GM13976 (cell line): ENCODE measurements at regions not wholly inside any gene's neighbourhood (a gene's known extent, or its start where the extent isn't known, plus 50 kb on each side); places are given as distances from the start of the nearest gene placed in this dataset.
"Not testable (repeated sequence)": the region's sequence is repeated elsewhere in the genome, so short reads cannot be mapped to it uniquely, and the experiment has no call there.

ENCODE experiments used
- DNase-seq: peaks from one replicate; pipeline ENCODE4 v3.0.0; 2012; ENCODE audit warnings: low spot score
- in situ Hi-C: fragments of 300-500 bp; cut with MboI; formaldehyde crosslinking; loops from one replicate; pipeline ENCODE4 v1.12.0; 2022; ENCODE audit warnings: low sequenced_read_pairs, mixed read lengths, inconsistent platforms; ENCODE audit not compliant: unreplicated experiment
- TF ChIP-seq, protein P1 (sequence below): IDR thresholded peaks from 2 replicates; pipeline ENCODE4 v1.5.1; 2012; ENCODE audit warnings: borderline replicate concordance, mild to moderate bottlenecking; ENCODE audit not compliant: insufficient read depth; ENCODE audit errors: extremely low read depth, missing control alignments, control extremely low read depth

DNA sequence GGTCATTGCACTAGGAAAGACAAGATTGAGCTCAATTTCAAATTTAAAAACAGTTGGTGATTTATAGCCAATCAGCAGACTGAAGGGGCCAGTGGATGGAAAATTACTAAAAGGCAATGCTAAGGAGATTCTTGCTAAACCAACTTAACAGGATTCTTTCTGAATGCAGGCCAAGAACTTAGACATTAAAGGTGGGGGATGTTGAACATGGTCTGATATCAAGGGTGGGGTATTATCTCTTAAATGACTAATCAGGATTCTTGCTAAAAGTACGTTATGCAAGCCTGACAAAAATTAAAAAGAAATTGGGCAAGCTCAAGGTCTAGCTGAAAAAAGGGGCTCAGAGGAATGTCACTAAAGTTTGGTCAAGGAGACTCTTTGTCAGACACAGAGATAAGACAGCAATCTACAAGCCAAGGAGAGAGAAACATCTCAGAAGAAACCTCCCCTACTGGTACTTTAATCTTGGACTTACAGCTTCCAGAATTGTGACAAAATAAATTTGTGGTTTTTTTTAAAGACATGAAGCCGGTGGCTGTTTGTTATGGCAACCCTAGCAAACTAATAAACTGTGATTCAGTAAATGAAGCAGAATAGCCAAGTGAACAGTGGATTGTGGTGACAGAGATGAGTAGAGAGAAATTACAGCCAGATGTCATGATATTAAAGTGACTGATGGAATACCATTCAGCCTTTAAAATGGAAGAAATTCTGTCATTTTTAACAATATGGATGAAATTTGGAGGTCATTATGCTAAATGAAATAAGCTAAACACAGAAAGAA lies 120.3 kb upstream of the KLHL4 start:
- TF ChIP-seq, protein P1, sequence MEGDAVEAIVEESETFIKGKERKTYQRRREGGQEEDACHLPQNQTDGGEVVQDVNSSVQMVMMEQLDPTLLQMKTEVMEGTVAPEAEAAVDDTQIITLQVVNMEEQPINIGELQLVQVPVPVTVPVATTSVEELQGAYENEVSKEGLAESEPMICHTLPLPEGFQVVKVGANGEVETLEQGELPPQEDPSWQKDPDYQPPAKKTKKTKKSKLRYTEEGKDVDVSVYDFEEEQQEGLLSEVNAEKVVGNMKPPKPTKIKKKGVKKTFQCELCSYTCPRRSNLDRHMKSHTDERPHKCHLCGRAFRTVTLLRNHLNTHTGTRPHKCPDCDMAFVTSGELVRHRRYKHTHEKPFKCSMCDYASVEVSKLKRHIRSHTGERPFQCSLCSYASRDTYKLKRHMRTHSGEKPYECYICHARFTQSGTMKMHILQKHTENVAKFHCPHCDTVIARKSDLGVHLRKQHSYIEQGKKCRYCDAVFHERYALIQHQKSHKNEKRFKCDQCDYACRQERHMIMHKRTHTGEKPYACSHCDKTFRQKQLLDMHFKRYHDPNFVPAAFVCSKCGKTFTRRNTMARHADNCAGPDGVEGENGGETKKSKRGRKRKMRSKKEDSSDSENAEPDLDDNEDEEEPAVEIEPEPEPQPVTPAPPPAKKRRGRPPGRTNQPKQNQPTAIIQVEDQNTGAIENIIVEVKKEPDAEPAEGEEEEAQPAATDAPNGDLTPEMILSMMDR: no peak
- no peak for DNase-seq
- in situ Hi-C loops: no loop called here

DNA sequence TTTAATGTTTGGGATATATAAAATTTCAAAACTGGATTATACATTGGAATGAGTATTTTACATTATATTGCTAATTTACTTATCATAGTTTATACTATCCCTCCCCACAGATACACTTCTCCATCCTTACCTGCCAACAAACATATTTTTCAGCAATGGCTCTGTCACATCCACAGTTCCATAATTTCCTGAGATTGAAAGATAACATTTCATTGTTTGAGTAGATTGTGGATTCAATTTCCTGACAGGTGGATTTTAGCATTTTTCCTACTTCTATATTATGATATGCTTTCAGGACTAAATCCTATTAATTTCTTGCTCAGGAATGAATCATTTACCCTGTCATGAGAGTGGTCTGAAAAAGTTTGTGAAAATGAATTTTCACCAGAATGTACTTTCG lies 115.3 kb upstream of the KLHL4 start:
- DNase-seq: no peak
- in situ Hi-C loops: no loop called here
- TF ChIP-seq, protein P1: no peak

GRCh38 chrX:87403551-87403950 lies 114.1 kb upstream of the KLHL4 start:
- TF ChIP-seq, protein P1: no peak
- in situ Hi-C loops: no loop called here
- no peak for DNase-seq

- in situ Hi-C loops: no loop called here
- DNase-seq: no peak
- TF ChIP-seq, protein P1: no peak
Measured at GRCh38 chrX:87409113-87409841, 108.3 kb upstream of the KLHL4 start.

GRCh38 chrX:87425618-87426017 lies 92.0 kb upstream of the KLHL4 start:
- TF ChIP-seq, protein P1: no peak
- in situ Hi-C loops: no loop called here
- DNase-seq: no peak

DNA sequence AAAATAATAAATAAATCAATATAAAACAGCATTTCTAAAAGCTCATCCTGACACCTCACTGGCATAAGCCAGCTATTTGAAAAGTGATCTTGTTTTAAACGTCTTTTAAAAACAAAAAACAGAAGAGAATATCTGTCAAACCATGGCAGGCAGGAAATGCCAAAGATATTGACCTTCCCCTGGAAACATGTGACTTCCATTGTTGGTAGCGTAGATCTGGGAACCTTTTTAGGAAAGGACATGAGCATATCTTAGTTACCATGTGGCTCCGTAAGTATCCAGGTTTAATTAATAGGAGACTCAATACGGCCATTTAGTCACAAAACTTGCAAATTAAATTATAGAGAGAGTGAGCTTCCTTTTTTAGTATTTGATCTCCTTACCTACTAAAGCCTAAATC lies 83.0 kb upstream of the KLHL4 start:
- in situ Hi-C loops: no loop called here
- TF ChIP-seq, protein P1: no peak
- no peak for DNase-seq

GRCh38 chrX:87448613-87449012 lies 69.0 kb upstream of the KLHL4 start:
- in situ Hi-C loops, DNase-seq: not testable (repeated sequence)

- in situ Hi-C loops, DNase-seq: not testable (repeated sequence)
Measured at GRCh38 chrX:87465757-87466156, 51.8 kb upstream of the KLHL4 start.
